GM18511 (cell line): ENCODE measurements at regions not wholly inside any gene's neighbourhood (a gene's known extent, or its start where the extent isn't known, plus 50 kb on each side); places are given as distances from the start of the nearest gene placed in this dataset.

Source experiments
- ATAC-seq: cut with Tn5 transposase; IDR thresholded peaks from one replicate; pipeline ENCODE4 v1.9.1; 2021; ENCODE audit warnings: mild to moderate bottlenecking, moderate library complexity; ENCODE audit not compliant: unreplicated experiment

- no peak for ATAC-seq
These were observed 404.2 kb downstream of the MID1IP1 start for GRCh38 chrX:39205467-39205866.

- no peak for ATAC-seq
These were observed 405.3 kb downstream of the MID1IP1 start for GRCh38 chrX:39206399-39207145.

- ATAC-seq: no peak
These were observed 410.2 kb downstream of the MID1IP1 start for GRCh38 chrX:39211501-39211900.

- no peak for ATAC-seq
These were observed 411.2 kb downstream of the MID1IP1 start for GRCh38 chrX:39212456-39212855.

- no peak for ATAC-seq
These were observed 413.3 kb downstream of the MID1IP1 start for GRCh38 chrX:39214387-39215126.

- no peak for ATAC-seq
These were observed 419.7 kb downstream of the MID1IP1 start for GRCh38 chrX:39220952-39221351.

GRCh38 chrX:39222346-39223113 lies 421.3 kb downstream of the MID1IP1 start:
- ATAC-seq: no peak

- ATAC-seq: no peak
These were observed 425.0 kb downstream of the MID1IP1 start for GRCh38 chrX:39226251-39226650.

GRCh38 chrX:39227371-39227770 lies 426.1 kb downstream of the MID1IP1 start:
- ATAC-seq: no peak

- no peak for ATAC-seq
These were observed 436.7 kb downstream of the MID1IP1 start for GRCh38 chrX:39238006-39238405.

GRCh38 chrX:39242187-39242586 lies 440.9 kb downstream of the MID1IP1 start:
- no peak for ATAC-seq

GRCh38 chrX:39244147-39244546 lies 442.9 kb downstream of the MID1IP1 start:
- no peak for ATAC-seq

GRCh38 chrX:39245024-39245423 lies 443.8 kb downstream of the MID1IP1 start:
- ATAC-seq: no peak

GRCh38 chrX:39247536-39247935 lies 446.3 kb downstream of the MID1IP1 start:
- ATAC-seq: no peak

GRCh38 chrX:39248330-39248729 lies 447.1 kb downstream of the MID1IP1 start:
- ATAC-seq: no peak

GRCh38 chrX:39249999-39250398 lies 448.7 kb downstream of the MID1IP1 start:
- no peak for ATAC-seq

GRCh38 chrX:39251995-39252394 lies 450.7 kb downstream of the MID1IP1 start:
- no peak for ATAC-seq

GRCh38 chrX:39253551-39253950 lies 452.3 kb downstream of the MID1IP1 start:
- no peak for ATAC-seq

GRCh38 chrX:39258331-39258730 lies 457.1 kb downstream of the MID1IP1 start:
- ATAC-seq: no peak

- no peak for ATAC-seq
These were observed 459.7 kb downstream of the MID1IP1 start for GRCh38 chrX:39260965-39261364.

- ATAC-seq: no peak
These were observed 460.3 kb downstream of the MID1IP1 start for GRCh38 chrX:39261446-39262147.
